Activated CD8-positive, alpha-beta memory T cell treated with anti-CD3 and anti-CD28 coated beads for 36 hours (primary cell): ENCODE measurements at regions not wholly inside any gene's neighbourhood (a gene's known extent, or its start where the extent isn't known, plus 50 kb on each side); places are given as distances from the start of the nearest gene placed in this dataset.
"Not testable (repeated sequence)": the region's sequence is repeated elsewhere in the genome, so short reads cannot be mapped to it uniquely, and the experiment has no call there.

Experiments used
- CTCF ChIA-PET: fragments of 350-600 bp; sonication (Branson Sonifier 250); formaldehyde crosslinking; loops from one replicate; lab custom pipeline; 2021; ENCODE audit warnings: antibody characterized with exemption; lab: Charles Lee
- POLR2A ChIA-PET: fragments of 350-600 bp; sonication (Branson Sonifier 250); formaldehyde crosslinking; loops from one replicate; lab custom pipeline; 2021; ENCODE audit warnings: antibody characterized with exemption; lab: Charles Lee

DNA sequence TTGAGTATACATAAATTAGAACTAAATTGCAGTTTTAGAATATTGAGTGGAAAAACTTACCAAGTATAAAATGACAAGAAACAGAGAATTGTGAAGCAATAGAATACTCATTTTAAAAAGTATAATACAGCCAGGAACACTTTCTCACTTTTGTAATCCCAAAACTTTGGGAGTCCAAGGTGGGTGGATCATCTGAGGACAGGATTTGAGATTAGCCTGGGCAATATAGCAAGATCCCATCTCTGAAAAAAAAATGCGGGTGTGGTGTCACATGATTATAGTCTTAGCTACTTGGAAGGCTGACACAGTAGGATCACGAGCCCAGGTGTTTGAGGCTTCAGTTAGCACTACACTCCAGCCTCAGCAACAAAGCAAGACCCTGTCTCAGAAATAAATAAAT, 440.9 kb upstream of the POT1 start:
- CTCF ChIA-PET, result no interaction called here
- POLR2A ChIA-PET, result no interaction called here

DNA sequence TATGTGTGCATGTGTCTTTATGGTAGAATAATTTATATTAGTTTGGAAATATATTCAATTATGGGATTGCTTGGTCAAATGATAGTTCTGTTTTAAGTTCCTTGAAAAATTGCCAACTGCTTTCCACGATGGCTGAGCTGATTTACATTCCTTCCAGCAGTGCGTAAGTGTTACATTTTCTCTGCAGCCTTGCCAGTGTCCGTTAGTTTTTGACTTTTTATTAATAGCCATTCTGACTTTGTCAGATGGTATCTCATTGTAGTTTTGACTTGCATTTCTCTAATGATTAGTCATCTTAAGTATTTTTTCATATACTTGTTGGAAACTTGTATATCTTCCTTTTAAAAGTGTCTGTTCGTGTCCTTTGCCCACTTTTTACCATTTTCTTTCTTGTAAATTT, 434.2 kb upstream of the POT1 start:
- CTCF ChIA-PET, result no interaction called here

DNA sequence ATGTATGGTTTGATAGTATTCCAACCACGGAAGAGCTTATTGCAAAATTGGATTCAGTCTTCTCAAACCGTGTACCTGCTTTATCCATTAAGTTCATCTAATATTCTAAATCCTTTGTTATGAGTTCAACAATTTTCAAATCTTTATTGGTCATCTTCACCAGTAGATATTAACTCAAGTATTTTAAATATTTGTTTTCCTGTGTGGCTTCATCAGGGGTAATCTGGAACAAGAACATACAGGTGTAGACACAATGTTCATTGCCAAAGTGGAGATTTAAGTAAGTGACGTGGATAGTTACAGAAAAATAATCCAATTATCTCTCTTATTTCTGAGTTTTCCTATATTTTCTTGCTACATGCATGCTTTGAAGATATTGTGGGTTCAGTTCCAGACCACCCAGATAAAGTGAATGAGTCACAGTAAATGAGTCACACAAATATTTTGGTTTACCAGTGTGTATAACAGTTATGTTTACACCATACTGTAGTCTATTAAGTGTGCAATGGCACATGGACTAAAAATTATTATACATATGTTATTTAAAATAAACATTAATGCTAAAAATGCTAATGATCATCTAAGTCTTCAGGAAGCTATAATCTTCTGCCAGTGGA, 429.0 kb upstream of the POT1 start:
- CTCF ChIA-PET, result no interaction called here
- POLR2A ChIA-PET, result no interaction called here

More for the DNA sequence above, 434.2 kb upstream of the POT1 start:
- POLR2A ChIA-PET, result no interaction called here

DNA sequence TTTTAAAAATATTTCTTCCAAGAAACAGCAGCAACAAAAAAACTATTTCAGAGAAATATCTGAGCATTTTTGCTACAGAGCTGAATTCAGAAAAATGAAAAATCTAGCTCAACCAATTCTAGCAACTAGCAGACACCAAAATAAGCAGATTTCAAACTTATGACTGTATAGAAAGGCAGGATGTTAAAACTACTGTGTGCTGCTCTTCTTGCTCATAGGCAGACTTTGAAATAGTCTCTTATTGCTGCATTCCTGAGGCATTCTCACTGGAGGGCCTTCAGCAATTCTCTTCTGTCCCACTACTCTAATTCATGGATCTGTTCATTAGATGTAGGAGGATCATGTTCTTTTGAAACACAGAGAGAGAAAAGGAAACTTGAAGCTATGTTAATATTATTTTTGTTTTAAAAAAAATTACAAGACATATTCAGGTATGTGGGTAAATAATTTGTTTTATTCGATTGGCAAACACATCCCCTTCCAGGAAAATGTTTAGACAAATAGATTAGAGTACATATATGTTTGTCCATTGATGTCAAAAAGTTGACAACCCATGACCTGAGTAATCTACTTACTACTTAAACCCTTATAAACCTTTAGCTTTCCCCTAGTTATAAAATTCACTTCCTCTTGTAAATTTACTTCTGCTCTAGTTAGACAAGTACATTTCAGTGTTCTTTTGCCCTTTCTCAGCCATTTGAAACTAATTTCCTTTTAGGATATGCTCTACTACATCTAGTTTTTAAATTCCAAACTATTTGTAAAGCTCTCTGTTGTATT, 428.2 kb upstream of the POT1 start:
- CTCF ChIA-PET, result no interaction called here
- POLR2A ChIA-PET, result no interaction called here

DNA sequence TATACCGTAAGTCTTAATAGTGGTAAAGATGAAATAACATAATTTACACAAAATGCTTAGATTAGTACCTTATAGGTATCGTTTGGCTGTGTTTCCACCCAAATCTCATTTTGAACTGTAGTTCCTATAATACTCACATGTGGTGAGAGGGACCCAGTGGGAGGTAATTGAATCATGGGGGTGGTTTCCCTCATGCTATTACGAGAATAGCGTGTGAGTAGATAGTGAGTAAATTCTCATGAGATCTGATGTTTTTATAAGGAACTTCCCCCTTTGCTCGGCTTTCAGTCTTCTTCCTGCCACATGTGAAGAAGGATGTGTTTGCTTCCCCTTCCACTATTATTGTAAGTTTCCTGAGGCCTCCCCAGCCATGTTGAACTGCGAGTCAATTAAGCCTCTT, 426.3 kb upstream of the POT1 start:
- ChIA-PET POLR2A (interaction anchor here (0.6 kb wide), 1 partner anchor 9 kb away, joined by 3 read pairs; no protein-coding TSS in a partner anchor), CTCF (no interaction called here)

DNA sequence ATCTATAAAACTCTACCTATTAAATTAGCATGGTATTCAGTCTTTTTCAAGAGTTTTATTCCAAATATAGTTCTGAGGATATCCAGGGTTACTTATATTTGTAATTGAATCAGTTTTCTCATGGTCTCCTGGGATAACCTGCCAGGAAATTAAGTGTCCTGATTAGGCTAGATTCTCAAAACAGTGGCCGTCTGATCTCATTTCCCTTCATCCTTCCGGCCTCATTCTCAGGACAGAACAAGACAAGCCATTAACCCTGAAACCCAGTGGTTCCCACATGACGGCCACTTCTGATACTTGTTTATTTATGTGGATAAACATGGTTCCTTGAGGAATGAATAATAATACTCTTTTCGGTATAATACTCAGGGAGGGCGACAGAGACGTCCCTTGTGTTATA, 417.6 kb upstream of the POT1 start:
- POLR2A ChIA-PET, result no interaction called here
- CTCF ChIA-PET, result no interaction called here

DNA sequence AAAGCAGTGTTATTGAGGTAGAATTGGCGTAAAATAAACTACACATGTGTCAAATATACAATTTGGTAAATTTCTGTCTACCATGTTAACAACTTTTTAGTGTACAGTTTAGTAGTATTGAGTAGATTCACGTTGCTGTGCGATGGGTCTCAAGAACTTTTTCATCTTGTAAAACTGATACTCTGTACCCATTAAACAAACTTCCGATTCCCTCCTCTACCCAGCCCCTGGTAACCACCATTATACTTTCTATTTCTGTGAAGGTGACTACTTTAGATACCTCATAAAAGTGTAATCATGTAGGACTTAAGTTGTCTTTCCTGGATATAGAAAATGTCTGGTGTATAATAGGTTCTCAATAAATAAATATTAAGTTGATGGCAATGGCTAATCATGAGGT, 408.5 kb upstream of the POT1 start:
- CTCF ChIA-PET, result no interaction called here

DNA sequence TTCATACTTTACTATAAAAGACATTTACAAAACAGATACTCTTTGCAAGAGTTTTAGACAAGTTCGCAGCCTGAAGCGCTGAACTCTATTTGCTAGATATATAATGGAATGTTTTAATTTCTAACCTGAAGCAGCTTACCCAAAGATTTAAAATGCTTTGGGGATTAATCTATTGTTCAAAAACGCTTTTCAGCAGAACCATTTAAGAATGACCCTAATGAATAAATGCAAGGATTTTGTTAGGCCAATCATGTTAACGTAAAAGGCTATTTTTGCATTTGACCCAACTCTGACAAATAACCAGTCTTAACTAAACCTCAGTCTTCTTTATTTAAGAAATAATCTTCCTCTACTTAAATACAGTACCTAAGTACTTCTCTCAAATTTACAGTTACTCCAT, 406.7 kb upstream of the POT1 start:
- ChIA-PET POLR2A (no interaction called here), CTCF (no interaction called here)

More for the DNA sequence above, 408.5 kb upstream of the POT1 start:
- POLR2A ChIA-PET, result no interaction called here

DNA sequence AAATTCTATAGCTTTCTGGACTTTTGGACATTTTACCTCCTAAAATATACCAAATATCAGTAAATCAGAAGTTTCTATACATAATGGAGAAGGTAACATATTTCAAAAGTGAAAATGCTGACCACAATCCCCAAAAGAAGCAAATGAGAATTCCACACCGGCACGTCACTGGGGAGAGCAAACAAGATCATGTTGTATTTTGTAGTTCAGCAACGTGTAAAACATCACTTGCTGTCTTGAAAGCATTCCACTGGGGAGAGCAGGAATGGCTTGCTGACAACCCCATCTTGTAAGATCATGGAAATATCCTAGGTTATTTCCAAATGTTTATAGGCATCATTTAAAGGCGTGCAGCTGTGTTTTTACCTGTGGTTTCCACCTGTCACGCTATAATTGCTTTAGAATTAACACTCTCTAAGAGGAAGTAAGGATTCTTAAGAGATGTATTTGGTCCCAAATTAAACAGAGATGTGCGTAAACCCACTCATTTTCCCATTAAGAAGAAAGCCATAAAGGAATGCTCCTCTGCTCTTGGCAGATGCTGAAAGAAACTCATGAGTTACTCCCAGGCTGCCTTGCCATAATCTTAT, 397.1 kb upstream of the POT1 start:
- ChIA-PET CTCF (no interaction called here), POLR2A (no interaction called here)

DNA sequence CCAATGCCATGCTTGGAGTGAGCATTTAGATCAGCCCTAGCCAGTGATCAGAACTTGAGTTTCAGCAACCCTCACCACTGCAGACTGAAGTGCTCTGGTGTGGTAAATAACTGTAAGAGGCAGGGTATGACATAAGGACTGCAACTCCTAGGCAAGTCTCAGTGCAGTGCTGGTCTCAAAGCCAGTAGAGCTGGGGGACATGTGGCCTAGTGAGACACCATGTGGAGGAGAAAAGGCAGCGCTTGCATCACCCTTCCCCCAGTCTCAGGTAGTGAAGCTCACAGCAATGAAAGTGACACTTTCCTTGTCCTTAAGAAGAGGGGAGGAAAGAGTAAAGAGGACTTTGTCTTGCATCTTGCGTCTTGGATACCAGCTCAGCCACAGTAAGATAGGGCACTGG, 386.8 kb upstream of the POT1 start:
- ChIA-PET POLR2A (no interaction called here), CTCF (no interaction called here)

DNA sequence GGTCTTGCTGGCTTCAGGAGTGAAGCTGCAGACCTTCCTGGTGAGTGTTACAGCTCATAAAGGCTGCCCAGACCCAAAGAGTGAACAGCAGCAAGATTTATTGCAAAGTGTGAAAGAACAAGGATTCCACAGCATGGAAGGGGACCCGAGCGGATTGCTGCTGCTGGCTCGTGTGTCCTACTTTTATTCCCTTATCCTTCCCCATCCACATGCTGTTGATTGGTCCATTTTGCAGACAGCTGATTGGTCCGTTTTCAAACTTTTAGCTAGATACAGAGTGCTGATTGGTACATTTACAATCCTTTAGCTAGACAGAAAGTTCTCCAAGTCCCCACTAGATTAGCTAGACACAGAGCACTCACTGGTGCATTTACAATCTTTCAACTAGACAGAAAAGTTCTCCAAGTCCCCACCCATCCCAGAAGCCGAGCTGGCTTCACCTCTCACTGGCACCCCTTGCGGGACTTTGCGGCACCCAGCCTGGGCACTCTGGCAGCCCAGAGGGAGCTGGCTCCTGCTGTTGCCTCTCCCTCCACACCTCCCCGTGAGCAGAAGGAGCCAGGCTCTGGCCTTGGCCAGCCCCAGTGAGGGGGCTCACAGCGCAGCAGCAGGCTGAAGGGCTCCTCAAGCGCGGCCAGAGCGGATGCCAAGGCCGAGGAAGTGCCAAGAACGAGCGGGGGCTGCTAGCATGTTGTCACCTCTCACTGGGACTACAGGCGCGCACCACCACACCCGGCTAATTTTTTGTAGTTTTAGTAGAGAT, 369.6 kb upstream of the POT1 start:
- CTCF ChIA-PET, result no interaction called here
- POLR2A ChIA-PET, result no interaction called here

DNA sequence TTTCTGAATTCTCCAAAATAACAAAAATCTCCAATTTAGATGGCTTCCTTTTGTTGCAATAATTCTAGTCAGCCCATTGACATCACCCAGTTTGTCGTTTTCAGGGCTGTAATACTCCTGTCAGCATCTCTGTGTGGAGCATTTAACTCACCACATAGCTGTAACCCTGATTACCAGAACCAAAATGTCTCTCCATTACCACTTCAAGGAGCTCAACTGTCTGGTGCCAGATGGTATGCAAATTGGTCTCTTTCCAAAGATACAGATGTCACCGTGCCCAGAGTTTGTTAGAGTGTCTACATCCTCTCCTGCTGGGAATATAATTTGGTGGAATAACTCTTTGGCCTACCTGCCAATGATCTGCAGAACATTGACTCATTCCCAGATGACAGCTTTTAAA, 350.3 kb upstream of the POT1 start:
- POLR2A ChIA-PET, result no interaction called here
- CTCF ChIA-PET, result no interaction called here

DNA sequence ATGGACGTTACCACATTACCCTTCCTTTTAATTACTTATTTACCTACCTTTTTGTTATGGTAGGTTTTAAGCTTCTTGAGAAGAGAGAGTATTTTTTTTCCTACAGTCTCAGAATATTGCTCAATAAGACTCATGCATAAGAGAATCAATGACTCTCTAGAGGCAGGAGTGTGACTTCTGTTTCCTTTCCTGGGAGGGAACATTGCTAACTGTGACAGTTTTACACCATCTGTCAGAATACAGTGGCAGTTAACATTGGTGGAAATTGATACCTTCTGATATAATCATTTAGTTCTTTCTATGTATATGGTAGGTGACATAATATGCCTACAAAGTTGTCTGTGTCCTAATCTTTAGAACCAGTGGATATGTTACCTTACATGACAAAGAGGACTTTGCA, 348.7 kb upstream of the POT1 start:
- ChIA-PET POLR2A (no interaction called here), CTCF (no interaction called here)

DNA sequence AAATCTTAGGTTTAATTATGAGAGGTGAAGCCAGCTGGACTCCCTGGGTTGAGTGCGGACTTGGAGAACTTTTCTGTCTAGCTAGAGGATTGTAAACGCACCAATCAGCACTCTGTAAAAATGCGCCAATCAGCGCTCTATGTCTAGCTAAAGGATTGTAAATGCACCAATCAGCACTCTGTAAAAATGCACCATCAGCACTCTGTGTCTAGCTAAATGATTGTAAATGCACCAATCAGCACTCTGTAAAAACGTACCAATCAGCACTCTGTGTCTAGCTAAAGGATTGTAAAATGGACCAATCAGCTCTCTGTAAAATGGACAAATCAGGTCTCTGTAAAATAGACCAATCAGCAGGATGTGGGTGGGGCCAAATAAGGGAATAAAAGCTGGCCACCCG, 345.1 kb upstream of the POT1 start:
- CTCF ChIA-PET, POLR2A ChIA-PET: not testable (repeated sequence)

DNA sequence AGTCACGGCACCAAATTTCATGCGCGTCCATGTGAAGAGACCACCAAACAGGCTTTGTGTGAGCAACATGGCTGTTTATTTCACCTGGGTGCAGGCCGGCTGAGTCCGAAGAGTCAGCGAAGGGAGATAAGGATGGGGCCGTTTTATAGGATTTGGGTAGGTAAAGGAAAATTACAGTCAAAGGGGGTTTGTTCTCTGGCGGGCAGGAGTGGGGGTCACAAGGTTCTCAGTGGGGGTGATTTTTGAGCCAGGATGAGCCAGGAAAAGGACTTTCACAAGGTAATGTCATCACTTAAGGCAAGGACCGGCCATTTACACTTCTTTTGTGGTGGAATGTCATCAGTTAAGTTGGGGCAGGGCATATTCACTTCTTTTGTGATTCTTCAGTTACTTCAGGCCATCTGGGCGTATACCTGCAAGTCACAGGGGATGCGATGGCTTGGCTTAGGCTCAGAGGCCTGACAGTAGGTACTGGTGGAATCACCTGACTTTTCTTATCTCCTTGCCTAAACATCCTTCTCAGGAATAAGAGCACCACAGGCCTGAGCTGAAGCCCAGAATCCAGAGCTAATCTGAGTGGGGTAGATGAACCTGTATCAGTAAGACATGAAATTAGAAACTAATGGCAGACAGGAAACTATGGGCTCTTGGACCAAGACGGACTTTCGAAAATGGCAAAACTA, 334.7 kb upstream of the POT1 start:
- POLR2A ChIA-PET, CTCF ChIA-PET: not testable (repeated sequence)

DNA sequence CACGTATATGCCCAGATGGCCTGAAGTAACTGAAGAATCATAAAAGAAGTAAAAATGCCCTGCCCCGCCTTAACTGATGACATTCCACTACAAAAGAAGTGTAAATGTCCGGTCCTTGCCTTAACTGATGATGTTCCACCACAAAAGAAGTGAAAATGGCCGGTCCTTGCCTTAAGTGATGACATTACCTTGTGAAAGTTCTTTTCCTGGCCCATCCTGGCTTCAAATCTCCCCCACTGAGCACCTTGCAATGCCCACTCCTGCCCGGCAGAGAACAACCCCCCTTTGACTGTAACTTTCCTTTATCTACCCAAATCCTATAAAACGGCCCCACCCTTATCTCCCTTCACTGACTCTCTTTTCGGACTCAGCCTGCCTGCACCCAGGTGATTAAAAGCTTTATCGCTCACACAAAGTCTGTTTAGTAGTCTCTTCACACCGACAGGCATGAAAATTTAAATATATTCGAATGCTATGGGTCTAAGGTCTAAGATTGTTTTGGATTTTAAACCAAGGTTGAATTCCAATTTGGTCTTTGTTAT, 329.3 kb upstream of the POT1 start:
- CTCF ChIA-PET, POLR2A ChIA-PET: not testable (repeated sequence)

DNA sequence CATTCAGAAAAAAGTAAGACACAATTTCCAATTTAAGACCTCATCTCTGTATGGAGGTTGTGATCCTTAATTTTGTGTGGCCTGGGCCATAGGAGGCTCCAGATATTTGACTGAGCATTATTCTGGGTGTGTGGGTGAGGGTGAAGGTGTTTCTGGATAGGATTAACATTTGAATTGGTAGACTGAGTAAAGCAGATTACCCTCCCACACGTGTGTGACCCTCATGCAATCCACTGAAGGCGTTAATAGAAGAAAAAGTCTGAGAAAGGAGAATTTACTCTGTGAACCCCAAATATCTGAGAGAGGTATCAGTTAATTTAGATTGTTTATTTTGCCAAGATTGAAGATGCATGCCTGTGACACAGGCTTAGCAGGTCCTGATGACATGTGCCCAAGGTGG, 328.0 kb upstream of the POT1 start:
- CTCF ChIA-PET, result no interaction called here
- POLR2A ChIA-PET, result no interaction called here

DNA sequence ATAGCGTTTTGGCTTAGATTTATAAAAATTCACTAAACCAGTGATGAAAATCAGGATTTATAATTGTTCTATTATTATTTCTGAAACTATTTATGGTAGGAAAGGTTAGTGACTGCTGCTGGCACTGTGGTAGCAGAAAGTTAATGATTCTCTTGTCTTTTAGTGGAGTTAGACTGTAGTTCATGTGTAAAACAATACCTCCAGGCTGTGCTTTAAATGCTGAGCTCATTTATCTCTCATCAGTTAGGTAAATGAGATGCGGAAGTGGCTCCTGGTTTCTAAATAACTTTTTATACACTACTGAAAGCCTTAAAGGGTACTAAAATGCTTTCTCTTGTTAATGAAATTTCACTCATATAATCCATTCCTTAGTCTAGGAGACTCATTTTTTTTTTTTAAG, 326.8 kb upstream of the POT1 start:
- ChIA-PET CTCF (no interaction called here), POLR2A (no interaction called here)

DNA sequence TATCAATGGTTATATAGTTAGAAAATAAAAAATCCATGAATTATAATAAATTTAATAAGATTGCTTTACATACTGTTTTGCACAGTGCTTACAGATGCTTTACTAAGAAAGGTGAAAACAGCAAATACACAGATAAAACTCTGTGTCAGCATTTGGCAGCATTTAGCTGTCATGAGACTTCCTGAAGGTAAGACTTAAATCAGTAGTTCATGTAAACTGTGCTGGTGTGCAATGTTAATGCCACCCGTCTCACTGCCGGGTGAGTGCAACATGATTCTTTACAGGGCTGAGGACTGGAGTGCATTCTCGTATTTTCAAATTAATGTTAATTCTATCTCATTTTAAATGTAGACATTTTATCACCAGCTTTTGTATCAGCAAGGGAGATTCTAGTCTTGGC, 326.2 kb upstream of the POT1 start:
- POLR2A ChIA-PET, result no interaction called here
- CTCF ChIA-PET, result no interaction called here

DNA sequence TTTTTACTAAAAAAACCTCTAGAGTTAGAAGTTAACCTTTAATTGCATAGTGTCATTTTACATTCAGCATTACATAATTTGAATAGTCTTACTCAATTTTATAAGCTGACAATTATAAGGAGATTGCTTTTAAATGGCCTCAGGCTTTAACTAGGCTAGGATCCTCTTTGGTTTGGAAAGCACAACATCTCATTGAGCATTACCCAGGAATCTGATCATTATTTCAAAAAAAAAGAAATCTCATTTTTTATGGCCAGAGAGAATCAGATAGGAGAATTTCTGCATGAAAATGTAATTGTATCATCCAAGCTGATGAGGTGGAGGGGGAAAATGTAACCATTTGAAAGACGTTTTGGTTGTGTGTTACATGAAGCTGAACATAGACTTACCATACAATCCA, 324.9 kb upstream of the POT1 start:
- CTCF ChIA-PET, result no interaction called here

More for the DNA sequence above, 324.9 kb upstream of the POT1 start:
- POLR2A ChIA-PET, result no interaction called here
